ENCODE measurements at regions not wholly inside any gene's neighbourhood (a gene's known extent, or its start where the extent isn't known, plus 50 kb on each side); places are given as distances from the start of the nearest gene placed in this dataset.

- TF ChIP-seq EZH2 (IDR thresholded peaks at IDR 0.05; ENCODE audit: insufficient read depth, low read length) (no peak), CTCF (IDR thresholded peaks at IDR 0.05; ENCODE audit: insufficient read depth, low read depth, low read length) (no peak)
Observed at GRCh38 chr3:182023843-182024242, 312.1 kb downstream of the SOX2 start.

Measured in astrocyte (in vitro differentiated cells and primary cell).